HEK293T (cell line): ENCODE measurements at regions not wholly inside any gene's neighbourhood (a gene's known extent, or its start where the extent isn't known, plus 50 kb on each side); places are given as distances from the start of the nearest gene placed in this dataset.

Source experiments
- ARNT ChIP-seq: fragments of 450-650 bp; IDR thresholded peaks from 2 replicates; pipeline ENCODE4 v1.6.1; 2017; ENCODE audit warnings: mild to moderate bottlenecking
- BHLHE40 ChIP-seq: fragments of 450-650 bp; IDR thresholded peaks from 2 replicates; pipeline ENCODE4 v1.6.1; 2016; ENCODE audit warnings: mild to moderate bottlenecking, moderate library complexity, borderline replicate concordance
- FOXA1 ChIP-seq: fragments of 450-650 bp; IDR thresholded peaks from 2 replicates; pipeline ENCODE4 v1.6.1; 2016; ENCODE audit warnings: mild to moderate bottlenecking
- FOXK2 ChIP-seq: fragments of 450-650 bp; IDR thresholded peaks from 2 replicates; pipeline ENCODE4 v1.6.1; 2016; ENCODE audit warnings: mild to moderate bottlenecking
- FOXM1 ChIP-seq: fragments of 450-650 bp; IDR thresholded peaks from 2 replicates; pipeline ENCODE4 v1.6.1; 2017; ENCODE audit warnings: mild to moderate bottlenecking, borderline replicate concordance
- HDGF ChIP-seq: fragments of 450-650 bp; IDR thresholded peaks from 2 replicates; pipeline ENCODE4 v1.6.1; 2017; ENCODE audit warnings: antibody characterized with exemption, borderline replicate concordance
- NFRKB ChIP-seq: fragments of 450-650 bp; IDR thresholded peaks from 2 replicates; pipeline ENCODE4 v1.6.1; 2016; ENCODE audit warnings: mild to moderate bottlenecking, moderate library complexity
- PKNOX1 ChIP-seq: fragments of 450-650 bp; IDR thresholded peaks from 2 replicates; pipeline ENCODE4 v1.6.1; 2016
- SP1 ChIP-seq: fragments of 450-650 bp; IDR thresholded peaks from 2 replicates; pipeline ENCODE4 v1.6.1; 2017
- SUZ12 ChIP-seq: fragments of 450-650 bp; IDR thresholded peaks from 2 replicates; pipeline ENCODE4 v1.6.1; 2016; ENCODE audit warnings: mild to moderate bottlenecking
- TARDBP ChIP-seq: fragments of 450-650 bp; IDR thresholded peaks from 2 replicates; pipeline ENCODE4 v1.6.1; 2016
- ZNF384 ChIP-seq: fragments of 450-650 bp; IDR thresholded peaks from 2 replicates; pipeline ENCODE4 v1.6.1; 2016

GRCh38 chr2:189260361-189260814 is 80.8 kb upstream of the COL5A2 start:
- no peak for TF ChIP-seq BHLHE40
- no peak for TF ChIP-seq TARDBP
- no peak for TF ChIP-seq FOXK2
- no peak for TF ChIP-seq NFRKB
- no peak for TF ChIP-seq FOXA1
- no peak for TF ChIP-seq SP1
- no peak for TF ChIP-seq HDGF
- no peak for TF ChIP-seq SUZ12
- TF ChIP-seq PKNOX1: no peak
- TF ChIP-seq ZNF384: no peak
- no peak for TF ChIP-seq ARNT
- no peak for TF ChIP-seq FOXM1
